ENCODE measurements at regions not wholly inside any gene's neighbourhood (a gene's known extent, or its start where the extent isn't known, plus 50 kb on each side); places are given as distances from the start of the nearest gene placed in this dataset.
"Not testable (repeated sequence)": the region's sequence is repeated elsewhere in the genome, so short reads cannot be mapped to it uniquely, and the experiment has no call there.

GRCh38 chr10:108597657-108598319, 1325.5 kb downstream of the XPNPEP1 start:
- no peak for DNase-seq (ENCODE audit: low read depth)

DNA sequence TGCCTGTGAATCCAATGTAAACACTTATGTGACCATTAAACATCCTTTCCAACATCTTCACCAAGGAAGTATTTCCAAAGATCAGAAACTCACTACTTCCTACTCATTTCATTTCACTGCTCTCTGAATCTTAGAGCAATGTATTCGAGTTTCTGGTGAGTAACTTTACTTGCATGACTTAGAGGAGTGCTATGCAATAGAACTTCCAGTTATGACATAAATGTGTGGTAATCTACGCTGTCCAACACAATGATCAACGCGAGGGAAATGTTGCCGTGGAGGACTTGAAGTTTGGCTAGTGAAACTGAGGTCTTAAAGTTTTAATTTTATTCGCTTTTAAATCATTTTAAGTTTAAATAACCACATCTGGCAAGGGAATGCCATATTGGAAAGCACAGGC, 1326.3 kb downstream of the XPNPEP1 start:
- DNase-seq (ENCODE audit: low read depth), result no peak

DNA sequence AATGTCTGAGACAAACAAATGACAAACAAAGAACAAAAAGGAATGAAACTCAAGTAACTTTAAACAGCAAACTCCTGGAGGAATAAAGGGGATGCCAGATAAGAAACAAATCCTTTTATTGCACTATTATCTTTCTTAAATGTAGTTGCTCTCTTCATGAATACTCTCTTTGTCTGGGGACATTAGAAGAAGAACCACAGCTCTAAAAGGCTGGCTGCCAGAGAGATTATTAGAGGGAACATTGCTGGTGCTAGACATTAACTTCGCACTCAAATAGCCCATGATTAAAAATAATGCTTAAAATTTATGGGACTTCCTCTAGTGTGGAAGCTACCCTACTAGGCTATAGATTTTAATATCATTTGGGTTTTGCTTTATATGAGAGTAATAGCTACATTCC, 1330.4 kb downstream of the XPNPEP1 start:
- no peak for DNase-seq (ENCODE audit: low read depth)

DNA sequence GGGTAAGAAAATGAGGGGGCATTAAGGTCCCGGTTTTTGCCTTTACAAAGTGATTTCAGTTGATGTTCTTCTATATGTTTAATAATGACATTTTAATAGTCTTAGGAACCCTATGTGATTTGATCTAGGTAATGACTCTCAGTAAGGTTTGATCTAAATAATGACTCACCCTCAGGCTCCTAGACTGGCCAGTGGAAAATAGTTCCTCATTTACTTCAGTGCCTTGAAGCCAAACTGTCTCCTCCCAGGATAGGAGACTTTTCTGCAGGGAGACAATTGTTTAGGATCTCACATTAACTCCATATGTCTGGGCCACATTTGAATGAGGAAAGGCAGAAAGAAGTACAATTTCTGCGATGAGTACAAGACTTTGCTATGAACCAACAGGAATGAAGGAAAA, 1331.9 kb downstream of the XPNPEP1 start:
- no peak for DNase-seq (ENCODE audit: low read depth)

- DNase-seq (ENCODE audit: low read depth), result no peak
Observed at GRCh38 chr10:108586424-108586823, 1336.9 kb downstream of the XPNPEP1 start.

- DNase-seq (ENCODE audit: low read depth), result no peak
Observed at GRCh38 chr10:108583877-108584276, 1339.4 kb downstream of the XPNPEP1 start.

- DNase-seq (ENCODE audit: low read depth), result no peak
Observed at GRCh38 chr10:108582888-108583287, 1340.4 kb downstream of the XPNPEP1 start.

DNA sequence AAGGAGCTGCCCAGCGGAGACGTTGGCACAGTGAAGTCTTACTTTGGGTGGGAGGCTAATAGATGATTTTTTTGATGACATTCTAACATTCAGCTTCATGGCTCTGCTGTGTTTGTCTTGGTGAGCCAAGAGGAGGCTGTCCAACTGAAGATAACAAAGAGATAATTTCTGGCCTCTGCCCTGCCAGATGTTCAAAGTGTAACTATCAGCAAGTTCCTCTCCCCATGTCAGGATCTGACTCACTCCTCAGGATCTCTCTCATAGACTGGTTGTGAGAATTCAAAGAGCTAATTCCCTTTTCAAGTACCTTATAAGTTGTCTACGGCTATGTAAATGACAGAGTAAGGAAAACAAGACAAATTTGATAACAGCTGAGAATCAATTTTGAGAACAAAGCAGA, 1340.9 kb downstream of the XPNPEP1 start:
- DNase-seq (ENCODE audit: low read depth), result no peak

DNA sequence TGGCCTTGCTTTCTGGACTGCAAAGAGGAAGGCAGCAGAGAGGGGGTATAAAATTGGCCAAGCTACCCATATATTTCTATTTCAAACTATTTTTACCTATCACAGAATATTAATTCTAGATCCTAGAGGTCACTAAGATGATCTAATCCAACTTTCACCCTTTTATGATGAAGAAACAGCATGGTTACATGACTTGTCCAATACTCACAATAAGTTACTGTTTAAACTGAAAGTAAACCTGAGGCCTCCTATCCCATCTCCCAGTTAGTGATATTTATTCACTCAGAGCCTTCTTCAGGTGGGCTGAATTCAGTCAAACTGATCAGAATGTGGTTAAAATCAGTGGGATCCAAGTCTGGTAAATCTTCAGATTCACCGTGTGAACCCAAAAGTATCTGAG, 1345.1 kb downstream of the XPNPEP1 start:
- DNase-seq (ENCODE audit: low read depth), result no peak

DNA sequence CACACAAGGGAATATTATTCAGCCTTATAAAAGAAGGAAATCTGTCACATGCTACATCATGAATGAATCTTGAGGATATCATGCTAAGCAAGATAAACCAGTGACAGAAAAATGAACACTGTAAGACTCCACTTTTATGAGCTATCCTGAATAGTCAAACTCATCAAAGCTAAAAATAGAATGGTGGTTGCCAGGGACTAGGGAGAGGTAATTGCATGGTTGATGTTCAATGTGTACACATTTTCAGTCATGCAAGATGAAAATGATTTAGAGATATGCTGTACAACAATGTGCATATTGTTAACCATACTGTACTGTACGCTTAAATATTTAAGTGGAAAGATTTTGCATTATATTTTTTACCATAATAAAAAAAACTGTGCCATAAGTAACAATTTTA, 1349.1 kb downstream of the XPNPEP1 start:
- DNase-seq (ENCODE audit: low read depth), result no peak

DNA sequence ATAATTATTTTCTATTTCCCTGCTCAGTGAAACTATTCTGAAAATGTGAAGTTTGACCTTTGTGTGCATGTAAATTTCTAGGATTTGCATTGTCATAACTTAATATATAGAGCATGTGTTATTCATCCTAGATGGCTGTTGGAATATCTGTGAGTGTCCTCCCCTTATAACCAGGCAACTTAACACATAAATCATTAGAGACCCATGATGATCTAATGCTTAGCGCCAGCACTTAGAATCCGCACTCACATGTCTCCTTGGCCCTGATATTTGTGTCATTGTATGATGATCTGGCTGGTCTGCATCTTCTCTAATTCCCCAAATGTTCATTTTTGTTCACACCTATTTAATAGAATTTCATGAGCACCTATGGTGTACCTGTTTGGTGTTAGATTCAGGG, 1354.5 kb downstream of the XPNPEP1 start:
- no peak for DNase-seq (ENCODE audit: low read depth)

GRCh38 chr10:108567899-108568752, 1355.2 kb downstream of the XPNPEP1 start:
- DNase-seq (ENCODE audit: low read depth), result no peak

GRCh38 chr10:108566316-108567107, 1356.8 kb downstream of the XPNPEP1 start:
- no peak for DNase-seq (ENCODE audit: low read depth)

DNA sequence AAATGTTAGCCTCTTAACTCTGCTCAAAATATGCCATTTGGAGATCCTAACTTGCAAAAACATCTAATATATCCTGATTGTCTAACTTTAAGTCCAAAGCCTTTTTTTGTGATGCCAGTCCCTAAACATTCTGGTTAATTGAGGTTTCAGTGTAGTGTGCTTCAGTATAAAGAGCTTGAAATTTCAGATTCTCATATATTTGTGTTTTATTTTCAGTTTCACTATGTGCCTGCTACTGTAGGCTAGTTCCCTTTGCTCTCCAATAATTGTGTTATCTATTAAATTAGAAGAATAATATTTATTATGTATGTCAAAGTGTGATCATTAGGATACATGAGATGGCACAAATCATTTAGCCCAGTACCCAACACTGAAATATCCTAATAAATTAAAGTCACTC, 1361.2 kb downstream of the XPNPEP1 start:
- DNase-seq (ENCODE audit: low read depth), result no peak

DNA sequence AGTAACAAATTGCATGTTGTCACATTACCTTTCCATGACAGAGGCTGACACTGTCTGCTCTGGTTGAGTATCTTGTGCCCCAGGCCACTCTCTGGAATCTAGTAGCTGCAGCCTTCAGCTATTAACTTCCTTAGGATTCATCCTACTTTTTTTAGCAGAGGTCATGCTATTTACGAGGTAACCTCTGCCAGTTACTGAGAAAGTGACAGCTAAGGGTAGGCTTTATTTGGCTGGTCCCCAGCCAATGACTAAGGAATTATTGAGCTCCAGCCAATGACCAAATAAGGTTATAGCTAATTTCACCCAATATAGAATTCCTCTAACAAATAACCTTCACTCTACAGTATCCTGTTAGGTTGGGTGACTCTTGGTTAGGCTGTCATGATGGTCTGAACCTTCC, 1361.7 kb downstream of the XPNPEP1 start:
- no peak for DNase-seq (ENCODE audit: low read depth)

GRCh38 chr10:108560488-108560887, 1362.8 kb downstream of the XPNPEP1 start:
- no peak for DNase-seq (ENCODE audit: low read depth)

GRCh38 chr10:108556186-108556585, 1367.1 kb downstream of the XPNPEP1 start:
- no peak for DNase-seq (ENCODE audit: low read depth)

DNA sequence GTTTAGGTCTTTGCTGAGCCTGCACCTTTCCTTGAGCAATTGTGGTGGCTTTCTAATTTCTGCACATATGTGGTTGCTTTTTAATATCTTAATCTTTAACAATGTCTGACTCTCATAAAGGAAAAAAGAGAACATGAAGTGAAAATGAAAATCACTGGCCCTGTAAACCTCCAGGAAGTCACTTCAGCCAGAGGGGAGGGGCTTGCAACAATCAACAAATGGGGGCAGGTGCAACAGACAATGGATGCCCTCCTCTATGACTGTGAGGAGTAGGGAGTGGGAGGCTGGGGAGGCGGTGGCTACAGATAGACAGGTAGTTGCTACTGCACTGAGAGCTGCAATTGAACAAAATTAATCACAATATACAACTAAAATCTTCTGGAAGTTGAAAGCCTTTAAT, 1377.4 kb downstream of the XPNPEP1 start:
- DNase-seq (ENCODE audit: low read depth), result no peak

DNA sequence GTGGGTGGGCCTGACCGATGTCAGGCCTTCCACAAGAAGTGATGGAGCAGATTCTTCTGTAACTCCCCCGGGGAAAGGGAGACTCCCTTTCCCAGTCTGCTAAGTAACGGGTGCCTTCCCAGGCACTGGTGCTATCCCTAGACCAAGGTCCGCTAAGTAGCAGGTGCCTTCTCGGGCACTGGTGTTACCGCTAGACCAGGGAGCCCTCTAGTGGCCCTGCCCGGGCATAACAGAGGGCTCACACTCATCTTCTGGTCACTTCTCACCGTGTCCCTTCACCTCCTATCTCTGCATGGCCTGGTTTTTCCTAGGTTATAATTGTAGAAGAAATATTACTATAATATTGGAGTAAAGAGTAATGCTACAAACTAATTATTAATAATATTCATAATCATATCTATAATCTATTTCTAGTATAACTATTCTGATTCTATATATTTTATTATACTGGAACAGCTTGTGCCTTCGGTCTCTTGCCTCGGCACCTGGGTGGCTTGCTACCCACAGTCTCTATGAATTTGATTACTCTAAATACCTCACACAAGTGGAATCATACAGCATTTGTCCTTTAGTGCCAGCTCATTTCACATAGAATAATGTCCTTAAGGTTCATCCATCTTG, 1378.7 kb downstream of the XPNPEP1 start:
- DNase-seq (ENCODE audit: low read depth), result peak; percentile 24

DNA sequence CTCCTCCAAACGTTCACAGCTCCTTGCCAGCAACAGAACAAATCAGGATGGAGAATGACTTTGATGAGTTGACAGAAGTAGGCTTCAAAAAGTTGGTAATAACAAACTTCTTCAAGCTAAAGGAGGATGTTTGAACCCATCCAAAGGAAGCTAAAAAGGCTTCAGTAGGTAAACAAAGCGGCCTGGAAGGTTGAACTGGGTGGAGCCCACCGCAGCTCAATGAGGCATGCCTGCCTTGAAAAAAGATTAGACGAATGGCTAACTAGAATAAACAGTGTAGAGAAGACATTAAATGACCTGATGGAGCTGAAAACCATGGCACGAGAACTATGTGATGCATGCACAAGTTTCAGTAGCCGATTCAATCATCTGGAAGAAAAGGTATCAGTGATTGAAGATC, 1369.0 kb upstream of the SORCS1 start:
- DNase-seq (ENCODE audit: low read depth), result not testable (repeated sequence)

DNA sequence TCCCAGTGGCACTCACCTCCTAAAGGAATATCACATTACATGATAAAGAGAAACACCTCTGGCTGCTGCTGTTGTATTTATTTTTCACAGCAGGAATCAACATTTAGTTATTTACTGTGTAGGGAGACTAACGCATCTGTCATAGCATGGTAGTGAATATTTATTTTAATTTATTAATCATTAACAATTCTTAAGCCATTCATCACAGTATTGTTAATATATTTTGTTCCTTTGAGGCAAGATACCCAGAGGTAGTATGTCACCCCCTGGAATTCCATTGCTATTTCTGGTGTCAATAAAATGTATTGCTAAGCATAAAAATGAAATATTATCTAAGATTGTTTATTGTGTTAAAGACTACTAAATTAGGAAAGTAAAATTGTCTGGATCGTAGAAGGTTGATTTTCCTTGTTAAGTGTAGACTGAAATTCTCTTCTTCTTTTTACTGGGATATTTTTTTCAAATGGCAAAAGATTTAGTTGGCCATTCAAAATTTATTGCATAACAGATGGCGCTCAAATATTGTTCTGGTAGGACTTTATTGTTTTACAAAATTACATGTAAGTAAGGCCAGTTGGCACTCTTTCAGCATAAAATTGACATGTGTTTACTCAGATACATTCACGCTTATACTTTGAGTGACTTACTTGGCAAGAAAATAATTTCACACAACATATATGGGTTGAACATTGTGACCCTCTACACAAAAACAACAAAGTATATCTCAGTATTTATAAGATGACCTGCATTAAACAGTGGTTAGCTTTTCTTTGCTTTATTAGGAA, 1358.7 kb upstream of the SORCS1 start:
- no peak for DNase-seq (ENCODE audit: low read depth)

All from fibroblast of gingiva (primary cell).